OCI-LY7 (cell line): ENCODE measurements at regions not wholly inside any gene's neighbourhood (a gene's known extent, or its start where the extent isn't known, plus 50 kb on each side); places are given as distances from the start of the nearest gene placed in this dataset.

Experiments
- BruUV-seq: library from RNA; stranded (reverse); fragments of 400-500 nt; replicated peaks from 2 replicates; lab custom pipeline; 2021; lab: Mats Ljungman, UMichigan
- CTCF ChIA-PET: fragments of 300-600 bp; sonication (Branson Sonifier 250); formaldehyde crosslinking; loops from one replicate; lab custom pipeline; 2022; ENCODE audit warnings: antibody characterized with exemption; ENCODE audit not compliant: unreplicated experiment; lab: Charles Lee
- POLR2A ChIA-PET: fragments of 300-600 bp; sonication (Branson Sonifier 250); formaldehyde crosslinking; loops from one replicate; lab custom pipeline; 2022; ENCODE audit warnings: antibody characterized with exemption; lab: Charles Lee
- DNase-seq: peaks from one replicate; pipeline ENCODE4 v3.0.0-alpha.2; 2015; ENCODE audit warnings: low spot score
- H2AFZ ChIP-seq: fragments of 200-600 bp; sonication (generic), shearing (Covaris generic); 2 replicates; pipeline ENCODE4 v1.6.1; 2014; ENCODE audit warnings: mild to moderate bottlenecking, antibody characterized with exemption, low read length, moderate library complexity
- H3K27ac ChIP-seq: fragments of 200-600 bp; sonication (generic); 2 replicates; pipeline ENCODE4 v1.5.1; 2014; ENCODE audit warnings: mixed run types, low read depth, mild to moderate bottlenecking, moderate library complexity, low read length, inconsistent platforms; ENCODE audit not compliant: poor library complexity, severe bottlenecking
- H3K36me3 ChIP-seq: fragments of 200-600 bp; sonication (generic); 2 replicates; pipeline ENCODE4 v1.6.1; 2014; ENCODE audit warnings: mild to moderate bottlenecking, antibody characterized with exemption, low read length, moderate library complexity, mixed read lengths; ENCODE audit not compliant: insufficient read depth
- H3K4me1 ChIP-seq: fragments of 200-600 bp; sonication (generic); 2 replicates; pipeline ENCODE4 v1.5.1; 2014; ENCODE audit warnings: mild to moderate bottlenecking, low read length; ENCODE audit not compliant: insufficient read depth, poor library complexity, severe bottlenecking
- H3K4me2 ChIP-seq: fragments of 200-600 bp; sonication (generic); 2 replicates; pipeline ENCODE4 v1.6.1; 2014; ENCODE audit warnings: mild to moderate bottlenecking, low read length
- H3K4me3 ChIP-seq: fragments of 200-600 bp; sonication (generic); 2 replicates; pipeline ENCODE4 v1.5.1; 2014; ENCODE audit warnings: mild to moderate bottlenecking, low read depth, low read length; ENCODE audit not compliant: poor library complexity, severe bottlenecking
- H3K79me2 ChIP-seq: fragments of 200-600 bp; sonication (generic); 2 replicates; pipeline ENCODE4 v1.6.1; 2016; ENCODE audit warnings: low read depth, mild to moderate bottlenecking, low read length, moderate library complexity, mixed read lengths; ENCODE audit not compliant: insufficient read depth
- H3K9me2 ChIP-seq: fragments of 200-600 bp; sonication (generic); 2 replicates; pipeline ENCODE4 v1.6.1; 2016; ENCODE audit warnings: mild to moderate bottlenecking, low read length, mixed read lengths; ENCODE audit not compliant: insufficient read depth
- H3K9me3 ChIP-seq: fragments of 200-600 bp; sonication (generic); 2 replicates; pipeline ENCODE4 v1.6.1; 2014; ENCODE audit warnings: mild to moderate bottlenecking, mixed run types, low read length, mixed read lengths
- H4K20me1 ChIP-seq: fragments of 200-600 bp; sonication (generic); 2 replicates; pipeline ENCODE4 v1.6.1; 2014; ENCODE audit warnings: mild to moderate bottlenecking, antibody characterized with exemption, low read length, moderate library complexity, mixed read lengths; ENCODE audit not compliant: insufficient read depth
- CTCF ChIP-seq: fragments of 200-600 bp; sonication (generic); conservative IDR thresholded peaks from 2 replicates; pipeline ENCODE4 v1.5.1; 2014; ENCODE audit warnings: mild to moderate bottlenecking, antibody characterized with exemption, low read length, moderate library complexity, mixed read lengths
- EZH2phosphoT487 ChIP-seq: fragments of 200-600 bp; sonication (generic); IDR thresholded peaks from 2 replicates; pipeline ENCODE4 v1.6.1; 2018; ENCODE audit warnings: low read depth, borderline replicate concordance, mild to moderate bottlenecking, mixed run types, antibody characterized with exemption, low read length, moderate library complexity, mixed read lengths
- intact Hi-C: fragments of 100-400 bp; cut with micrococcal nuclease; formaldehyde crosslinking; loops from one replicate; pipeline ENCODE4 v1.10.0; 2022; ENCODE audit not compliant: unreplicated experiment

- intact Hi-C loops = no loop called here
- Histone ChIP-seq H3K36me3 (no peaks in the 10 kb centered on the region), H2AFZ (no peak overlapping the region), H3K4me3 (no peak overlapping the region), H3K9me2 (no peaks in the 10 kb centered on the region), H4K20me1 (no peaks in the 10 kb centered on the region), H3K4me1 (no peaks in the 10 kb centered on the region), H3K9me3 (no peaks in the 10 kb centered on the region), H3K27ac (no peak overlapping the region), H3K79me2 (no peaks in the 10 kb centered on the region), H3K4me2 (no peak overlapping the region)
- TF ChIP-seq EZH2phosphoT487 (no peak), CTCF (no peak)
- ChIA-PET CTCF (no interaction called here), POLR2A (no interaction called here)
- BruUV-seq = no TSS peak
- DNase-seq = no peak
These were observed 936.1 kb upstream of the NR2F2 start for GRCh38 chr15:95394186-95395067.

- H3K27ac ChIP-seq = no peak overlapping the region
- BruUV-seq = no TSS peak
- no peaks in the 10 kb centered on the region for H3K79me2 ChIP-seq
- no peaks in the 10 kb centered on the region for H3K4me1 ChIP-seq
- no peak for DNase-seq
- no peak for TF ChIP-seq CTCF
- TF ChIP-seq EZH2phosphoT487 = no peak
- intact Hi-C loops = no loop called here
- no peaks in the 10 kb centered on the region for H3K36me3 ChIP-seq
- CTCF ChIA-PET = no interaction called here
- H3K9me3 ChIP-seq = no peaks in the 10 kb centered on the region
- POLR2A ChIA-PET = no interaction called here
- no peaks in the 10 kb centered on the region for H3K9me2 ChIP-seq
- no peaks in the 10 kb centered on the region for H4K20me1 ChIP-seq
- H3K4me3 ChIP-seq = no peak overlapping the region
- H3K4me2 ChIP-seq = no peak overlapping the region
- H2AFZ ChIP-seq = no peak overlapping the region
These were observed 930.1 kb upstream of the NR2F2 start for GRCh38 chr15:95400428-95400827.

- Histone ChIP-seq H3K36me3 (no peaks in the 10 kb centered on the region), H3K9me3 (no peaks in the 10 kb centered on the region), H3K4me3 (no peak overlapping the region), H3K9me2 (no peaks in the 10 kb centered on the region), H3K27ac (no peak overlapping the region), H2AFZ (no peak overlapping the region), H3K4me2 (no peak overlapping the region), H3K79me2 (no peaks in the 10 kb centered on the region), H4K20me1 (no peaks in the 10 kb centered on the region), H3K4me1 (no peaks in the 10 kb centered on the region)
- intact Hi-C loops = no loop called here
- TF ChIP-seq EZH2phosphoT487 = no peak
- TF ChIP-seq CTCF = no peak
- no peak for DNase-seq
- ChIA-PET POLR2A (no interaction called here), CTCF (no interaction called here)
- no TSS peak for BruUV-seq
These were observed 928.9 kb upstream of the NR2F2 start for GRCh38 chr15:95401587-95401986.
